ENCODE measurements at regions not wholly inside any gene's neighbourhood (a gene's known extent, or its start where the extent isn't known, plus 50 kb on each side); places are given as distances from the start of the nearest gene placed in this dataset.
"Not testable (repeated sequence)": the region's sequence is repeated elsewhere in the genome, so short reads cannot be mapped to it uniquely, and the experiment has no call there.

DNA sequence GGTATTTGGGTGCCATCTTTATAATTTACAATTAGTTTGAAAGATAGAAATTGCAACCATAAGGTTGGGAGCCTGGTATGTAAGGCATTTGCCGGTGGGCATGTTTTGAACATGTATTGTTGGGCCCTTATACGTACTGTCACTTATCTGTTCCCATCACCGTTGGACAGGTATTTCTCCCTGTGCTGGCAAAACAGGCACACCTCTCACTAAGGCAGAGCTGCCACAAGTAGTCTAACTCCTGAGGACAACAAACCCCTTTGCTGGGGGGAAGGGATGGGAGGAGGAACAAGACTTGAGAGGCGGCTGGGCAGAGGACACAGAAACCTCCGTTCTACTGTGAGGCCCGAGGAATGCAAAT, 52.0 kb upstream of the NEK3 start:
- H3K4me3 ChIP-seq (ENCODE audit: low read length); DNase-seq (ENCODE audit: low read depth): not testable (repeated sequence)

DNA sequence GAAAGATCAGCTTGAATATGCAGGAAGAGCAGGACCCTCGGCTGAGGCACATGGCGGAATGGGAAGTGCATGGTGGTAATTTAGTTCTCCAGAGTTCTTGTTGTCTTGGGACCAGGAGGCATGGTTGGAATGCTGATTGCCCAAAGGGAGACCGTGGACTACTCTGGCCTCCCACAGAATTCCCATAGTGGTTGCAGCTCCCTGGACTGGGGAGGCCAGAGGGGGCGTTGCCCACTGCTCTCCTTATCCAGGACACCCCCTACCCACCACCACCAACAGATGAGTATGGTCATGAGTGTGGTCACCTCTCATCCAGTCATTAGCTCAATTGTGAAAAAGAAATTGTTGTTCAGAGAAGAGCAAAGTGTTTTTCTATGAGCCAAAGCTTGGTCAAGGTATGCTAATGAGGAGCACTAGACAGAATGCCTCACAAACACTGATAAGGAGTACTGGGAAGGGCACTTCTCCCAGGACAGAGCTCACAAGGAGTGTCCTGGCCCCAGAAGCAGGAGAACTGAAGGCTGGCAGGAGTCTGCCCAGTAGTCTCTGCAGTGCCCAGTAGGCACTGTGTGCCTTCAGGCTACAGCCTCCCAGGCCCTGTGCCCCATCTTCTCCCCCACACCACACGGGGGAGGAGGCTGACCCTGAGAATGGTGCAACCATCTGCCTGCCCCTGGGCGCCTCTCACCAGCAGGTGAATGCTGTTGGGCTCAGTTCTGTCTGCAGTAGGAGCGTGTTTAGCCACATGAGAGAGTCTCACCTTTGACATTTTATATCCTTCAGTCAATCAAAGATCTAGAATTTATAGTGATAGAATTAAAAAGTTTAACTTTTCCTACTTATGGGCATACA, 51.4 kb upstream of the NEK3 start:
- not testable (repeated sequence) for DNase-seq (ENCODE audit: low read depth)

More for the DNA sequence above, 51.4 kb upstream of the NEK3 start:
- not testable (repeated sequence) for H3K4me3 ChIP-seq (ENCODE audit: low read length)

Measured in epithelial cell of esophagus (primary cell).